ENCODE measurements at regions not wholly inside any gene's neighbourhood (a gene's known extent, or its start where the extent isn't known, plus 50 kb on each side); places are given as distances from the start of the nearest gene placed in this dataset.
A peak's percentile ranks its signal among the peaks of the same experiment; 100 is the strongest.

GRCh38 chr1:55641947-55642346 lies 426.8 kb upstream of the USP24 start:
- Histone ChIP-seq H3K27ac (no peak overlapping the region), H3K4me1 (peaks cover 6% of the 10 kb centered on the region), H3K9me3 (ENCODE audit: low read depth) (no peaks in the 10 kb centered on the region), H3K36me3 (no peaks in the 10 kb centered on the region), H3K4me2 (no peak overlapping the region), H4K20me1 (ENCODE audit: low read depth) (no peaks in the 10 kb centered on the region), H2AFZ (replicated peaks) (no peak overlapping the region), H3K27me3 (no peaks in the 10 kb centered on the region), H3F3A (ENCODE audit: low read depth) (no peaks in the 10 kb centered on the region), H3K9ac (no peak overlapping the region), H3K4me3 (no peak overlapping the region), H3K79me2 (ENCODE audit: low read depth) (no peaks in the 10 kb centered on the region)
- Mint-ChIP-seq H3K27ac (no peak overlapping the region), H3K36me3 (no peaks in the 10 kb centered on the region), H3K4me3 (no peak overlapping the region), H3K9me3 (no peaks in the 10 kb centered on the region), H3K27me3 (ENCODE audit: insufficient read depth, low read depth) (peaks cover 7% of the 10 kb centered on the region), H3K4me1 (peaks cover 5% of the 10 kb centered on the region)
- no peak for DNase-seq (ENCODE audit: low spot score)
- TF ChIP-seq CTCF (IDR thresholded peaks at IDR 0.05) (no peak), EZH2phosphoT487 (IDR thresholded peaks at IDR 0.05) (no peak), EZH2 (IDR thresholded peaks at IDR 0.05) (no peak)

- TF ChIP-seq EZH2phosphoT487 (IDR thresholded peaks at IDR 0.05) (no peak), EZH2 (IDR thresholded peaks at IDR 0.05) (no peak), CTCF (IDR thresholded peaks at IDR 0.05) (no peak)
- H3K9me3 ChIP-seq (ENCODE audit: low read depth) = no peaks in the 10 kb centered on the region
- Mint-ChIP-seq H3K4me1 (peaks cover 5% of the 10 kb centered on the region), H3K36me3 (no peaks in the 10 kb centered on the region), H3K27me3 (ENCODE audit: insufficient read depth, low read depth) (peaks cover 5% of the 10 kb centered on the region), H3K9me3 (no peaks in the 10 kb centered on the region), H3K27ac (no peak overlapping the region), H3K4me3 (no peak overlapping the region)
- H4K20me1 ChIP-seq (ENCODE audit: low read depth) = no peaks in the 10 kb centered on the region
- no peaks in the 10 kb centered on the region for H3K36me3 ChIP-seq
- H3K4me1 ChIP-seq = peaks cover 6% of the 10 kb centered on the region
- no peak for DNase-seq (ENCODE audit: low spot score)
- no peak overlapping the region for H3K4me2 ChIP-seq
- no peaks in the 10 kb centered on the region for H3F3A ChIP-seq (ENCODE audit: low read depth)
- H3K9ac ChIP-seq = no peak overlapping the region
- H3K27me3 ChIP-seq = no peaks in the 10 kb centered on the region
- H3K79me2 ChIP-seq (ENCODE audit: low read depth) = no peaks in the 10 kb centered on the region
- H2AFZ ChIP-seq (replicated peaks) = peak overlapping the region; percentile 37
- no peak overlapping the region for H3K27ac ChIP-seq
- no peak overlapping the region for H3K4me3 ChIP-seq
Measured at GRCh38 chr1:55640708-55641473, 425.7 kb upstream of the USP24 start.

GRCh38 chr1:55639526-55639925 lies 424.4 kb upstream of the USP24 start:
- no peaks in the 10 kb centered on the region for H3F3A ChIP-seq (ENCODE audit: low read depth)
- no peaks in the 10 kb centered on the region for H3K9me3 Mint-ChIP-seq
- no peaks in the 10 kb centered on the region for H3K9me3 ChIP-seq (ENCODE audit: low read depth)
- peaks cover 5% of the 10 kb centered on the region for H3K4me1 Mint-ChIP-seq
- TF ChIP-seq EZH2phosphoT487 (IDR thresholded peaks at IDR 0.05) (no peak), EZH2 (IDR thresholded peaks at IDR 0.05) (no peak), CTCF (IDR thresholded peaks at IDR 0.05) (no peak)
- H2AFZ ChIP-seq (replicated peaks) = no peak overlapping the region
- H4K20me1 ChIP-seq (ENCODE audit: low read depth) = no peaks in the 10 kb centered on the region
- no peak overlapping the region for H3K27ac ChIP-seq
- H3K36me3 Mint-ChIP-seq = no peaks in the 10 kb centered on the region
- H3K4me3 Mint-ChIP-seq = no peak overlapping the region
- DNase-seq (ENCODE audit: low spot score) = no peak
- H3K9ac ChIP-seq = no peak overlapping the region
- no peaks in the 10 kb centered on the region for H3K79me2 ChIP-seq (ENCODE audit: low read depth)
- peaks cover 5% of the 10 kb centered on the region for H3K27me3 Mint-ChIP-seq (ENCODE audit: insufficient read depth, low read depth)
- no peak overlapping the region for H3K27ac Mint-ChIP-seq
- H3K4me3 ChIP-seq = no peak overlapping the region
- no peaks in the 10 kb centered on the region for H3K27me3 ChIP-seq
- H3K36me3 ChIP-seq = no peaks in the 10 kb centered on the region
- H3K4me1 ChIP-seq = peaks cover 6% of the 10 kb centered on the region
- no peak overlapping the region for H3K4me2 ChIP-seq

Measured in neural progenitor cell (in vitro differentiated cells).